GM06990 (cell line): ENCODE measurements at regions not wholly inside any gene's neighbourhood (a gene's known extent, or its start where the extent isn't known, plus 50 kb on each side); places are given as distances from the start of the nearest gene placed in this dataset.

Experiments
- DNase-seq: peaks from one replicate; pipeline ENCODE4 v3.0.0-alpha.2; 2011; ENCODE audit not compliant: insufficient read length; ENCODE audit errors: extremely low read depth
- H3K27me3 ChIP-seq: replicated peaks from 2 replicates; pipeline ENCODE4 v1.6.0; 2011; ENCODE audit warnings: low read length; ENCODE audit not compliant: control insufficient read depth, insufficient read depth
- H3K36me3 ChIP-seq: 2 replicates; pipeline ENCODE4 v1.5.1; 2011; ENCODE audit warnings: low read length; ENCODE audit not compliant: control insufficient read depth, insufficient read depth
- H3K4me3 ChIP-seq: replicated peaks from 2 replicates; pipeline ENCODE4 v1.5.1; 2011; ENCODE audit warnings: low read depth, mild to moderate bottlenecking, control low read depth, low read length
- CTCF ChIP-seq: IDR thresholded peaks from 2 replicates; pipeline ENCODE4 v1.5.1; 2011; ENCODE audit warnings: low read length, control low read depth, mild to moderate bottlenecking, inconsistent platforms; ENCODE audit not compliant: insufficient read depth, poor library complexity, severe bottlenecking

DNA sequence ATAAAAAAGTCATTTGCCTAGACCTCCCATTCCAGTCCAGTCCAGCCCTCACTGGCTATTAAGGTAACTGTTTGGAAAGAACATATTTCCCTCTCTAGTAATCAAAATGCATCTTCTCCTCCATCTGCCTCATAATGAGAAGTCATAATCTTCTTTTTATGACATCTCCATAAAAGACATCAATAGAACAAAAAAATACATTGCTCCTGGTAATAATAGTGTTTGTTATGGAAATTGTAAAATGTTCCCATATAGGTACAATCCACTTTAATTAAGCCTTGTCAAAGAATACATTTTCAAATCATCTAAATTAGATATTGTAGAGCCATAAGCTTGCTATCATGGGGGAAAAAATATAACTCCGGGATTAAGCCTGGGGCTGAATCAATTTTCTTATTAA lies 461.6 kb downstream of the LRATD1 start:
- Histone ChIP-seq H3K36me3 (no peaks in the 10 kb centered on the region), H3K4me3 (no peak overlapping the region), H3K27me3 (no peaks in the 10 kb centered on the region)
- TF ChIP-seq CTCF, result no peak
- no peak for DNase-seq

GRCh38 chr2:15096873-15097272 lies 464.3 kb downstream of the NBAS start:
- TF ChIP-seq CTCF, result no peak
- DNase-seq, result no peak
- no peak overlapping the region for H3K4me3 ChIP-seq
- H3K27me3 ChIP-seq, result no peaks in the 10 kb centered on the region; the same call in 1 of the 2 replicates
- no peaks in the 10 kb centered on the region for H3K36me3 ChIP-seq

DNA sequence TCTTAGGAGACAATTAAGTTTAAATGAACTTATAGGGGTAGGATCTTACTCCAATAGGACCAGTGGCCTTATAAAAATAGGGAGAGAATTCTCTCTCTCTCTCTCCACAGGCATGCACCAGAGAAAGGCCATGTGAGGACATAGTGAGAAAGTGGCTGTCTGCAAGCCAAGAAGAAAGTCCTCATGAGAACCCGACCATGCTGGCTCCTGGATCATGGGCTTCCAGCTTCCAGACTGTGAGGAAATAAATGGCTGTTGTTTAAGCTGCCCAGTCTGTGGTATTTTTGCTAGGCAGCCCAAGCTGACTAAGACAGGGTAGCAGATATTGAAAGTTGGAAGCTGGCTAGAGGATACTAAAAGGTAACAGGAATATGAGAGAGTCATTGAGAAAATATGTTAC lies 454.0 kb downstream of the NBAS start:
- Histone ChIP-seq H3K4me3 (no peak overlapping the region), H3K27me3 (no peaks in the 10 kb centered on the region), H3K36me3 (no peaks in the 10 kb centered on the region)
- no peak for DNase-seq
- TF ChIP-seq CTCF, result no peak

- Histone ChIP-seq H3K4me3 (no peak overlapping the region), H3K36me3 (no peaks in the 10 kb centered on the region), H3K27me3 (no peaks in the 10 kb centered on the region)
- no peak for TF ChIP-seq CTCF
- no peak for DNase-seq
Measured at GRCh38 chr2:15111718-15112117, 449.4 kb downstream of the NBAS start.

- Histone ChIP-seq H3K27me3 (no peaks in the 10 kb centered on the region), H3K4me3 (no peak overlapping the region), H3K36me3 (no peaks in the 10 kb centered on the region)
- DNase-seq, result no peak
- TF ChIP-seq CTCF, result no peak
Measured at GRCh38 chr2:15112216-15112615, 448.9 kb downstream of the NBAS start.

- no peak for DNase-seq
- no peak overlapping the region for H3K4me3 ChIP-seq
- no peaks in the 10 kb centered on the region for H3K36me3 ChIP-seq
- TF ChIP-seq CTCF, result no peak
- H3K27me3 ChIP-seq, result no peaks in the 10 kb centered on the region; the same call in 1 of the 2 replicates
Measured at GRCh38 chr2:15115776-15116175, 445.4 kb downstream of the NBAS start.
